GM23338 (cell line): ENCODE measurements at regions not wholly inside any gene's neighbourhood (a gene's known extent, or its start where the extent isn't known, plus 50 kb on each side); places are given as distances from the start of the nearest gene placed in this dataset.

Experiments used
- ATAC-seq: fragments of 200-7000 bp; cut with Tn5 transposase; 3 replicates; pipeline ENCODE4 v1.9.1; 2020
- DNase-seq: peaks from one replicate; pipeline ENCODE4 v3.0.0-alpha.2; 2015; ENCODE audit warnings: low spot score
- H2AFZ ChIP-seq: fragments of 200-600 bp; sonication (generic); 2 replicates; pipeline ENCODE4 v1.8.0; 2016; ENCODE audit warnings: antibody characterized with exemption, mild to moderate bottlenecking, moderate library complexity
- H3F3A ChIP-seq: fragments of 200-600 bp; sonication (generic); replicated peaks from 2 replicates; pipeline ENCODE4 v1.8.0; 2017; ENCODE audit warnings: antibody characterized with exemption, mixed run types, low read depth
- H3K27ac ChIP-seq: fragments of 200-600 bp; sonication (generic); 2 replicates; pipeline ENCODE4 v1.6.1; 2016; ENCODE audit warnings: low read depth
- H3K27me3 ChIP-seq: fragments of 200-600 bp; sonication (generic); 2 replicates; pipeline ENCODE4 v1.8.0; 2016; ENCODE audit warnings: mild to moderate bottlenecking, mixed run types, moderate library complexity; ENCODE audit not compliant: insufficient read depth
- H3K36me3 ChIP-seq: fragments of 200-600 bp; sonication (generic); 2 replicates; pipeline ENCODE4 v1.8.0; 2016; ENCODE audit warnings: mild to moderate bottlenecking; ENCODE audit not compliant: insufficient read depth
- H3K4me1 ChIP-seq: fragments of 200-600 bp; sonication (generic); 2 replicates; pipeline ENCODE4 v1.8.0; 2016; ENCODE audit warnings: mild to moderate bottlenecking, moderate library complexity; ENCODE audit not compliant: insufficient read depth
- H3K4me2 ChIP-seq: fragments of 200-600 bp; sonication (generic); 2 replicates; pipeline ENCODE4 v1.7.1; 2017; ENCODE audit warnings: mixed run types
- H3K4me3 ChIP-seq: fragments of 200-600 bp; sonication (generic); 2 replicates; pipeline ENCODE4 v1.6.1; 2016; ENCODE audit warnings: mixed run types
- H3K79me2 ChIP-seq: fragments of 200-600 bp; sonication (generic); replicated peaks from 2 replicates; pipeline ENCODE4 v1.8.0; 2017; ENCODE audit warnings: mild to moderate bottlenecking; ENCODE audit not compliant: insufficient read depth
- H3K9me2 ChIP-seq: fragments of 200-600 bp; sonication (generic); 2 replicates; pipeline ENCODE4 v1.8.0; 2017; ENCODE audit not compliant: insufficient read depth
- H4K20me1 ChIP-seq: fragments of 200-600 bp; sonication (generic); replicated peaks from 2 replicates; pipeline ENCODE4 v1.8.0; 2017; ENCODE audit warnings: mild to moderate bottlenecking; ENCODE audit not compliant: insufficient read depth
- H3K27ac Mint-ChIP-seq: 2 replicates; pipeline ENCODE4 v1.8.0; 2020; ENCODE audit warnings: inconsistent platforms, mild to moderate bottlenecking, moderate library complexity, mixed read lengths
- H3K27me3 Mint-ChIP-seq: 3 replicates; pipeline ENCODE4 v1.8.0; 2022; ENCODE audit warnings: low read depth, mild to moderate bottlenecking, moderate library complexity, mixed read lengths, inconsistent platforms; ENCODE audit not compliant: insufficient read depth, poor library complexity
- H3K36me3 Mint-ChIP-seq: 3 replicates; pipeline ENCODE4 v1.8.0; 2021; ENCODE audit warnings: low read depth, mild to moderate bottlenecking, inconsistent platforms, moderate library complexity, mixed read lengths
- H3K4me1 Mint-ChIP-seq: 3 replicates; pipeline ENCODE4 v1.8.0; 2020; ENCODE audit warnings: mild to moderate bottlenecking, inconsistent platforms, mixed read lengths
- H3K4me3 Mint-ChIP-seq: 3 replicates; pipeline ENCODE4 v1.8.0; 2021; ENCODE audit warnings: moderate library complexity, mild to moderate bottlenecking, inconsistent platforms, mixed read lengths
- H3K9me3 Mint-ChIP-seq: 3 replicates; pipeline ENCODE4 v1.8.0; 2020; ENCODE audit warnings: moderate library complexity, mild to moderate bottlenecking, inconsistent platforms, mixed read lengths
- CTCF ChIP-seq, 2 experiments: fragments of 200-600 bp in 1 of 2; sonication (generic) in 1 of 2; conservative IDR thresholded peaks; 2 replicates each; pipeline versions ENCODE4 v1.5.1 to v1.6.1; 2016 to 2017; ENCODE audit warnings: antibody characterized with exemption in 2 of 2, low read depth in 2 of 2, mild to moderate bottlenecking in 2 of 2, moderate library complexity in 1 of 2
- EZH2 ChIP-seq: fragments of 200-600 bp; sonication (generic); IDR thresholded peaks from one replicate; pipeline ENCODE4 v1.8.0; 2017; ENCODE audit warnings: antibody characterized with exemption, mild to moderate bottlenecking, low read depth; ENCODE audit not compliant: unreplicated experiment
- POLR2AphosphoS5 ChIP-seq: IDR thresholded peaks from 2 replicates; pipeline ENCODE4 v1.6.1; 2016; ENCODE audit warnings: antibody characterized with exemption, low read depth
- REST ChIP-seq: IDR thresholded peaks from one replicate; pipeline ENCODE4 v1.6.1; 2018; ENCODE audit warnings: antibody characterized with exemption; ENCODE audit not compliant: unreplicated experiment
- STAT1 ChIP-seq: IDR thresholded peaks from one replicate; pipeline ENCODE4 v1.6.1; 2016; ENCODE audit warnings: antibody characterized with exemption; ENCODE audit not compliant: unreplicated experiment
- ZNF114 ChIP-seq: fragments of 250-450 bp; sonication (Bioruptor Pico); IDR thresholded peaks from 2 replicates; pipeline ENCODE4 v1.5.0; 2020; ENCODE audit warnings: mild to moderate bottlenecking, moderate library complexity
- ZNF331 ChIP-seq: fragments of 250-450 bp; sonication (Bioruptor Pico); IDR thresholded peaks from 2 replicates; pipeline ENCODE4 v1.5.0; 2020; ENCODE audit warnings: low read depth, mild to moderate bottlenecking, moderate library complexity
- ZNF462 ChIP-seq: fragments of 250-450 bp; sonication (Bioruptor Pico); IDR thresholded peaks from 2 replicates; pipeline ENCODE4 v1.5.0; 2020; ENCODE audit warnings: mild to moderate bottlenecking, moderate library complexity

- H3K36me3 ChIP-seq, result no peaks in the 10 kb centered on the region
- H3K79me2 ChIP-seq, result no peaks in the 10 kb centered on the region
- no peaks in the 10 kb centered on the region for H3K9me3 Mint-ChIP-seq
- DNase-seq (no peak), ATAC-seq (no peak)
- H3K4me1 ChIP-seq, result no peaks in the 10 kb centered on the region
- H2AFZ ChIP-seq, result no peak overlapping the region
- H3K27me3 ChIP-seq, result no peaks in the 10 kb centered on the region
- no peaks in the 10 kb centered on the region; the same call in 1 of the 2 replicates for H3K9me2 ChIP-seq
- no peak overlapping the region for H3K4me2 ChIP-seq
- H3K27ac Mint-ChIP-seq, result no peak overlapping the region
- H3K27me3 Mint-ChIP-seq, result no peaks in the 10 kb centered on the region
- no peaks in the 10 kb centered on the region for H3F3A ChIP-seq
- no peaks in the 10 kb centered on the region for H4K20me1 ChIP-seq
- no peaks in the 10 kb centered on the region for H3K4me1 Mint-ChIP-seq
- TF ChIP-seq ZNF114, result no peak
- no peak for TF ChIP-seq EZH2
- TF ChIP-seq ZNF462 (CRISPR knock-in tag), result no peak
- TF ChIP-seq ZNF331 (CRISPR knock-in tag), result no peak
- TF ChIP-seq STAT1, result no peak
- H3K4me3 Mint-ChIP-seq, result no peak overlapping the region
- no peak overlapping the region for H3K4me3 ChIP-seq
- no peak overlapping the region for H3K27ac ChIP-seq
- no peaks in the 10 kb centered on the region for H3K36me3 Mint-ChIP-seq
These were observed 591.2 kb downstream of the RNF144A start for GRCh38 chr2:7508296-7508943.

- Histone ChIP-seq H2AFZ (peak overlapping the region; percentile 61; the same call in 1 of the 2 replicates), H3K27ac (no peak overlapping the region), H3K36me3 (no peaks in the 10 kb centered on the region), H3K4me3 (no peak overlapping the region), H3K9me2 (peaks cover 3% of the 10 kb centered on the region; the same call in 1 of the 2 replicates), H3K4me2 (no peak overlapping the region), H3K4me1 (no peaks in the 10 kb centered on the region), H3K27me3 (no peaks in the 10 kb centered on the region), H3F3A (no peaks in the 10 kb centered on the region), H4K20me1 (no peaks in the 10 kb centered on the region), H3K79me2 (no peaks in the 10 kb centered on the region)
- ATAC-seq (no peak), DNase-seq (no peak)
- H3K36me3 Mint-ChIP-seq, result no peaks in the 10 kb centered on the region
- TF ChIP-seq POLR2AphosphoS5, result no peak
- TF ChIP-seq CTCF (conservative IDR thresholded peaks at IDR 0.05; ENCODE audit: low read depth in 2 of 2), result peak; percentile 22 to 46; a peak in 3 of 4 replicates
- TF ChIP-seq ZNF331 (CRISPR knock-in tag), result no peak
- TF ChIP-seq REST, result no peak
- H3K4me1 Mint-ChIP-seq, result no peaks in the 10 kb centered on the region
- H3K4me3 Mint-ChIP-seq, result no peak overlapping the region
- no peak overlapping the region for H3K27ac Mint-ChIP-seq
- no peaks in the 10 kb centered on the region for H3K27me3 Mint-ChIP-seq
- no peaks in the 10 kb centered on the region for H3K9me3 Mint-ChIP-seq
These were observed 593.1 kb downstream of the RNF144A start for GRCh38 chr2:7510353-7510752.
